H1 (cell line): ENCODE measurements at regions not wholly inside any gene's neighbourhood (a gene's known extent, or its start where the extent isn't known, plus 50 kb on each side); places are given as distances from the start of the nearest gene placed in this dataset.

Source experiments
- CTCF ChIA-PET: fragments of 300-600 bp; sonication (Branson Sonifier 250); formaldehyde crosslinking; loops from one replicate; lab custom pipeline; 2021; ENCODE audit not compliant: partially characterized antibody; lab: Charles Lee
- POLR2A ChIA-PET: fragments of 300-600 bp; sonication (Branson Sonifier 250); formaldehyde crosslinking; loops from one replicate; lab custom pipeline; 2021; ENCODE audit warnings: inconsistent platforms; ENCODE audit not compliant: partially characterized antibody; lab: Charles Lee
- DNase-seq, 2 experiments: peaks; one replicate each; pipeline versions ENCODE4 v3.0.0 to v3.0.0-alpha.2; 2010 to 2022; ENCODE audit warnings: low spot score in 2 of 2, low read depth in 1 of 2, mixed read lengths in 1 of 2
- FAIRE-seq: peaks from 2 replicates; lab custom pipeline; 2011; peaks lifted over from hg19 to GRCh38; lab: Jason Lieb, UNC
- H2AFZ ChIP-seq: 2 replicates; pipeline ENCODE4 v1.8.1; 2012; ENCODE audit warnings: low read length, inconsistent platforms
- H2AK5ac ChIP-seq: 2 replicates; pipeline ENCODE4 v1.6.1; 2013; ENCODE audit warnings: low read depth, low read length
- H2BK120ac ChIP-seq: replicated peaks from 2 replicates; pipeline ENCODE3; 2013; ENCODE audit warnings: low read depth, low read length, inconsistent platforms
- H2BK12ac ChIP-seq: 2 replicates; pipeline ENCODE4 v1.6.1; 2013; ENCODE audit warnings: low read depth, low read length
- H2BK15ac ChIP-seq: 2 replicates; pipeline ENCODE4 v1.6.1; 2013; ENCODE audit warnings: low read length
- H2BK20ac ChIP-seq: 2 replicates; pipeline ENCODE4 v1.6.1; 2013; ENCODE audit warnings: low read length
- H2BK5ac ChIP-seq: 2 replicates; pipeline ENCODE4 v1.6.1; 2013; ENCODE audit warnings: low read depth, low read length
- H3K14ac ChIP-seq: 2 replicates; pipeline ENCODE4 v1.6.1; 2013; ENCODE audit warnings: inconsistent platforms; ENCODE audit not compliant: insufficient read length
- H3K18ac ChIP-seq: 2 replicates; pipeline ENCODE4 v1.6.1; 2013; ENCODE audit warnings: low read length; ENCODE audit errors: extremely low read depth
- H3K23ac ChIP-seq: 2 replicates; pipeline ENCODE4 v1.6.1; 2013; ENCODE audit warnings: inconsistent platforms; ENCODE audit not compliant: insufficient read length
- H3K23me2 ChIP-seq: 2 replicates; pipeline ENCODE4 v1.6.1; 2013; ENCODE audit warnings: low read depth, low read length
- H3K27ac ChIP-seq: 2 replicates; pipeline ENCODE4 v1.6.1; 2011; ENCODE audit warnings: low read depth, low read length, inconsistent platforms
- H3K27me3 ChIP-seq, 4 experiments: replicated peaks in 1 of 4; 1 replicate in 1 of 4; 2 replicates in 3 of 4; pipeline versions ENCODE4 v1.6.1 to v1.8.1; 2011 to 2013; ENCODE audit warnings: low read length in 3 of 4, mild to moderate bottlenecking in 3 of 4, inconsistent platforms in 2 of 4, mixed read lengths in 2 of 4, moderate library complexity in 1 of 4; ENCODE audit not compliant: control insufficient read depth in 3 of 4, insufficient read depth in 3 of 4; ENCODE audit errors: extremely low read depth in 1 of 4
- H3K36me3 ChIP-seq, 4 experiments: 2 replicates each; pipeline versions ENCODE4 v1.6.1 to v1.8.1; 2011 to 2013; ENCODE audit warnings: mild to moderate bottlenecking in 4 of 4, low read length in 3 of 4, moderate library complexity in 2 of 4, control low read depth in 1 of 4, inconsistent platforms in 1 of 4; ENCODE audit not compliant: insufficient read depth in 4 of 4, control insufficient read depth in 2 of 4
- H3K4ac ChIP-seq: replicated peaks from 2 replicates; pipeline ENCODE3; 2013; ENCODE audit warnings: low read length, low read depth, mixed read lengths, inconsistent platforms; ENCODE audit not compliant: insufficient read length
- H3K4me1 ChIP-seq, 4 experiments: replicated peaks in 1 of 4; 1 replicate in 1 of 4; 2 replicates in 3 of 4; pipeline versions ENCODE4 v1.6.1 to v1.8.1; 2011 to 2013; ENCODE audit warnings: low read length in 3 of 4, inconsistent platforms in 2 of 4, mixed read lengths in 1 of 4; ENCODE audit not compliant: insufficient read depth in 4 of 4, control insufficient read depth in 3 of 4
- H3K4me2 ChIP-seq, 2 experiments: 2 replicates each; pipeline versions ENCODE4 v1.6.1 to v1.8.1; 2011 to 2013; ENCODE audit warnings: low read depth in 2 of 2, low read length in 2 of 2, control low read depth in 1 of 2, inconsistent platforms in 1 of 2, mild to moderate bottlenecking in 1 of 2; ENCODE audit not compliant: insufficient read depth in 1 of 2
- H3K4me3 ChIP-seq, 4 experiments: fragments of 200-600, 300-600 bp in 1 of 4; sonication (generic), shearing (Covaris generic), sonication (Bioruptor Twin) in 1 of 4; 2 replicates each; pipeline versions ENCODE4 v1.5.1 to v1.8.1; 2011 to 2016; ENCODE audit warnings: low read length in 4 of 4, low read depth in 3 of 4, control low read depth in 2 of 4, inconsistent platforms in 2 of 4, mild to moderate bottlenecking in 2 of 4, mixed read lengths in 1 of 4, moderate library complexity in 1 of 4; ENCODE audit not compliant: insufficient read depth in 2 of 4; ENCODE audit errors: extremely low read depth in 1 of 4
- H3K56ac ChIP-seq: replicated peaks from 2 replicates; pipeline ENCODE3; 2013; ENCODE audit warnings: low read depth, mild to moderate bottlenecking, mixed read lengths, low read length, inconsistent platforms; ENCODE audit not compliant: insufficient read length
- H3K79me1 ChIP-seq: 2 replicates; pipeline ENCODE4 v1.6.1; 2013; ENCODE audit warnings: low read depth, low read length, control low read depth
- H3K79me2 ChIP-seq, 2 experiments: 2 replicates each; pipeline versions ENCODE4 v1.6.1 to v1.8.1; 2012 to 2013; ENCODE audit warnings: low read length in 2 of 2, mild to moderate bottlenecking in 2 of 2, inconsistent platforms in 1 of 2; ENCODE audit not compliant: insufficient read depth in 2 of 2, control insufficient read depth in 1 of 2
- H3K9ac ChIP-seq, 4 experiments: replicated peaks in 1 of 4; 1 replicate in 1 of 4; 2 replicates in 3 of 4; pipeline versions ENCODE4 v1.6.1 to v1.8.1; 2011 to 2013; ENCODE audit warnings: low read depth in 3 of 4, low read length in 3 of 4, control low read depth in 2 of 4, mild to moderate bottlenecking in 2 of 4, moderate library complexity in 2 of 4, inconsistent platforms in 1 of 4; ENCODE audit errors: extremely low read depth in 1 of 4
- H3K9me3 ChIP-seq, 2 experiments: 2 replicates each; pipeline versions ENCODE4 v1.6.1 to v1.8.1; 2012 to 2013; ENCODE audit warnings: mild to moderate bottlenecking in 2 of 2, moderate library complexity in 2 of 2, control low read depth in 1 of 2, inconsistent platforms in 1 of 2, low read depth in 1 of 2, low read length in 1 of 2, mixed read lengths in 1 of 2; ENCODE audit not compliant: insufficient read depth in 2 of 2
- H4K20me1 ChIP-seq, 2 experiments: replicated peaks in 1 of 2; 2 replicates each; pipeline versions ENCODE3 to v1.8.1; 2011 to 2013; ENCODE audit warnings: inconsistent platforms in 2 of 2, low read length in 2 of 2, mild to moderate bottlenecking in 1 of 2; ENCODE audit not compliant: insufficient read depth in 2 of 2, control insufficient read depth in 1 of 2
- H4K5ac ChIP-seq: 2 replicates; pipeline ENCODE4 v1.6.1; 2013; ENCODE audit warnings: low read length, low read depth, mixed read lengths, inconsistent platforms; ENCODE audit not compliant: insufficient read length
- H4K8ac ChIP-seq: 2 replicates; pipeline ENCODE4 v1.8.0; 2013; ENCODE audit warnings: mild to moderate bottlenecking, moderate library complexity, low read length, inconsistent platforms; ENCODE audit not compliant: insufficient read depth; ENCODE audit errors: extremely low read depth
- H4K91ac ChIP-seq: replicated peaks from 2 replicates; pipeline ENCODE3; 2013; ENCODE audit warnings: low read length, mixed read lengths, inconsistent platforms; ENCODE audit not compliant: insufficient read length
- MAFK ChIP-seq: IDR thresholded peaks from 2 replicates; pipeline ENCODE4 v1.6.1; 2012; ENCODE audit warnings: low read depth, mild to moderate bottlenecking, improper control_type of control experiment, low read length
- WGBS, 2 experiments: shearing (Covaris generic) in 1 of 2; methylation state at CpG; one replicate each; pipeline versions ENCODE4 v1.1.6 to v1.1.7; 2013 to 2015; ENCODE audit warnings: low lambda C conversion rate in 2 of 2, mixed read lengths in 2 of 2, inconsistent platforms in 1 of 2, low coverage in 1 of 2, missing lambda C conversion rate in 1 of 2; ENCODE audit not compliant: insufficient replicate concordance in 2 of 2, insufficient coverage in 1 of 2, insufficient read length in 1 of 2; ENCODE audit errors: extremely low coverage in 1 of 2, missing lambda C conversion rate in 1 of 2; 5-methylcytosine and 5-hydroxymethylcytosine counted together

- Histone ChIP-seq H3K27me3 (no peaks in the 10 kb centered on the region), H3K23ac (no peak overlapping the region), H3K9me3 (no peaks in the 10 kb centered on the region), H4K20me1 (no peaks in the 10 kb centered on the region), H3K4me2 (no peak overlapping the region), H4K5ac (no peak overlapping the region), H3K36me3 (no peaks in the 10 kb centered on the region), H3K4ac (no peak overlapping the region), H3K4me3 (no peak overlapping the region), H3K23me2 (no peaks in the 10 kb centered on the region), H3K79me2 (no peaks in the 10 kb centered on the region), H2BK5ac (no peak overlapping the region), H3K9ac (no peak overlapping the region), H3K56ac (no peak overlapping the region), H2AFZ (no peak overlapping the region), H3K14ac (no peak overlapping the region), H3K79me1 (no peaks in the 10 kb centered on the region), H3K4me1 (no peaks in the 10 kb centered on the region), H2AK5ac (no peak overlapping the region), H3K27ac (no peak overlapping the region), H4K8ac (no peak overlapping the region), H3K18ac (no peak overlapping the region), H2BK120ac (no peak overlapping the region), H2BK12ac (no peak overlapping the region), H2BK15ac (no peak overlapping the region), H2BK20ac (no peak overlapping the region), H4K91ac (no peak overlapping the region)
- 73% methylated on average over 1 of the region's 1 CpG; no CpG with 5 or more reads in 1 of the 2 experiments for WGBS, 2 experiments
- POLR2A ChIA-PET = no interaction called here
- CTCF ChIA-PET = no interaction called here
- no peak for TF ChIP-seq MAFK
- no peak for FAIRE-seq
- no peak for DNase-seq
These were observed 996.8 kb downstream of the EFNA5 start for GRCh38 chr5:106673941-106674340.
